H1 (cell line): ENCODE measurements at regions not wholly inside any gene's neighbourhood (a gene's known extent, or its start where the extent isn't known, plus 50 kb on each side); places are given as distances from the start of the nearest gene placed in this dataset.

Experiments used
- CTCF ChIA-PET: fragments of 300-600 bp; sonication (Branson Sonifier 250); formaldehyde crosslinking; loops from one replicate; lab custom pipeline; 2021; ENCODE audit not compliant: partially characterized antibody; lab: Charles Lee
- POLR2A ChIA-PET: fragments of 300-600 bp; sonication (Branson Sonifier 250); formaldehyde crosslinking; loops from one replicate; lab custom pipeline; 2021; ENCODE audit warnings: inconsistent platforms; ENCODE audit not compliant: partially characterized antibody; lab: Charles Lee
- DNase-seq, 2 experiments: peaks; one replicate each; pipeline versions ENCODE4 v3.0.0 to v3.0.0-alpha.2; 2010 to 2022; ENCODE audit warnings: low spot score in 2 of 2, low read depth in 1 of 2, mixed read lengths in 1 of 2
- FAIRE-seq: peaks from 2 replicates; lab custom pipeline; 2011; peaks lifted over from hg19 to GRCh38; lab: Jason Lieb, UNC
- H2AFZ ChIP-seq: 2 replicates; pipeline ENCODE4 v1.8.1; 2012; ENCODE audit warnings: low read length, inconsistent platforms
- H2AK5ac ChIP-seq: 2 replicates; pipeline ENCODE4 v1.6.1; 2013; ENCODE audit warnings: low read depth, low read length
- H2BK120ac ChIP-seq: replicated peaks from 2 replicates; pipeline ENCODE3; 2013; ENCODE audit warnings: low read depth, low read length, inconsistent platforms
- H2BK12ac ChIP-seq: 2 replicates; pipeline ENCODE4 v1.6.1; 2013; ENCODE audit warnings: low read depth, low read length
- H2BK15ac ChIP-seq: 2 replicates; pipeline ENCODE4 v1.6.1; 2013; ENCODE audit warnings: low read length
- H2BK20ac ChIP-seq: 2 replicates; pipeline ENCODE4 v1.6.1; 2013; ENCODE audit warnings: low read length
- H2BK5ac ChIP-seq: 2 replicates; pipeline ENCODE4 v1.6.1; 2013; ENCODE audit warnings: low read depth, low read length
- H3K14ac ChIP-seq: 2 replicates; pipeline ENCODE4 v1.6.1; 2013; ENCODE audit warnings: inconsistent platforms; ENCODE audit not compliant: insufficient read length
- H3K18ac ChIP-seq: 2 replicates; pipeline ENCODE4 v1.6.1; 2013; ENCODE audit warnings: low read length; ENCODE audit errors: extremely low read depth
- H3K23ac ChIP-seq: 2 replicates; pipeline ENCODE4 v1.6.1; 2013; ENCODE audit warnings: inconsistent platforms; ENCODE audit not compliant: insufficient read length
- H3K23me2 ChIP-seq: 2 replicates; pipeline ENCODE4 v1.6.1; 2013; ENCODE audit warnings: low read depth, low read length
- H3K27ac ChIP-seq: 2 replicates; pipeline ENCODE4 v1.6.1; 2011; ENCODE audit warnings: low read depth, low read length, inconsistent platforms
- H3K27me3 ChIP-seq, 4 experiments: replicated peaks in 1 of 4; 1 replicate in 1 of 4; 2 replicates in 3 of 4; pipeline versions ENCODE4 v1.6.1 to v1.8.1; 2011 to 2013; ENCODE audit warnings: low read length in 3 of 4, mild to moderate bottlenecking in 3 of 4, inconsistent platforms in 2 of 4, mixed read lengths in 2 of 4, moderate library complexity in 1 of 4; ENCODE audit not compliant: control insufficient read depth in 3 of 4, insufficient read depth in 3 of 4; ENCODE audit errors: extremely low read depth in 1 of 4
- H3K36me3 ChIP-seq, 4 experiments: 2 replicates each; pipeline versions ENCODE4 v1.6.1 to v1.8.1; 2011 to 2013; ENCODE audit warnings: mild to moderate bottlenecking in 4 of 4, low read length in 3 of 4, moderate library complexity in 2 of 4, control low read depth in 1 of 4, inconsistent platforms in 1 of 4; ENCODE audit not compliant: insufficient read depth in 4 of 4, control insufficient read depth in 2 of 4
- H3K4ac ChIP-seq: replicated peaks from 2 replicates; pipeline ENCODE3; 2013; ENCODE audit warnings: low read length, low read depth, mixed read lengths, inconsistent platforms; ENCODE audit not compliant: insufficient read length
- H3K4me1 ChIP-seq, 4 experiments: replicated peaks in 1 of 4; 1 replicate in 1 of 4; 2 replicates in 3 of 4; pipeline versions ENCODE4 v1.6.1 to v1.8.1; 2011 to 2013; ENCODE audit warnings: low read length in 3 of 4, inconsistent platforms in 2 of 4, mixed read lengths in 1 of 4; ENCODE audit not compliant: insufficient read depth in 4 of 4, control insufficient read depth in 3 of 4
- H3K4me2 ChIP-seq, 2 experiments: 2 replicates each; pipeline versions ENCODE4 v1.6.1 to v1.8.1; 2011 to 2013; ENCODE audit warnings: low read depth in 2 of 2, low read length in 2 of 2, control low read depth in 1 of 2, inconsistent platforms in 1 of 2, mild to moderate bottlenecking in 1 of 2; ENCODE audit not compliant: insufficient read depth in 1 of 2
- H3K4me3 ChIP-seq, 4 experiments: fragments of 200-600, 300-600 bp in 1 of 4; sonication (generic), shearing (Covaris generic), sonication (Bioruptor Twin) in 1 of 4; 2 replicates each; pipeline versions ENCODE4 v1.5.1 to v1.8.1; 2011 to 2016; ENCODE audit warnings: low read length in 4 of 4, low read depth in 3 of 4, control low read depth in 2 of 4, inconsistent platforms in 2 of 4, mild to moderate bottlenecking in 2 of 4, mixed read lengths in 1 of 4, moderate library complexity in 1 of 4; ENCODE audit not compliant: insufficient read depth in 2 of 4; ENCODE audit errors: extremely low read depth in 1 of 4
- H3K56ac ChIP-seq: replicated peaks from 2 replicates; pipeline ENCODE3; 2013; ENCODE audit warnings: low read depth, mild to moderate bottlenecking, mixed read lengths, low read length, inconsistent platforms; ENCODE audit not compliant: insufficient read length
- H3K79me1 ChIP-seq: 2 replicates; pipeline ENCODE4 v1.6.1; 2013; ENCODE audit warnings: low read depth, low read length, control low read depth
- H3K79me2 ChIP-seq, 2 experiments: 2 replicates each; pipeline versions ENCODE4 v1.6.1 to v1.8.1; 2012 to 2013; ENCODE audit warnings: low read length in 2 of 2, mild to moderate bottlenecking in 2 of 2, inconsistent platforms in 1 of 2; ENCODE audit not compliant: insufficient read depth in 2 of 2, control insufficient read depth in 1 of 2
- H3K9ac ChIP-seq, 4 experiments: replicated peaks in 1 of 4; 1 replicate in 1 of 4; 2 replicates in 3 of 4; pipeline versions ENCODE4 v1.6.1 to v1.8.1; 2011 to 2013; ENCODE audit warnings: low read depth in 3 of 4, low read length in 3 of 4, control low read depth in 2 of 4, mild to moderate bottlenecking in 2 of 4, moderate library complexity in 2 of 4, inconsistent platforms in 1 of 4; ENCODE audit errors: extremely low read depth in 1 of 4
- H3K9me3 ChIP-seq, 2 experiments: 2 replicates each; pipeline versions ENCODE4 v1.6.1 to v1.8.1; 2012 to 2013; ENCODE audit warnings: mild to moderate bottlenecking in 2 of 2, moderate library complexity in 2 of 2, control low read depth in 1 of 2, inconsistent platforms in 1 of 2, low read depth in 1 of 2, low read length in 1 of 2, mixed read lengths in 1 of 2; ENCODE audit not compliant: insufficient read depth in 2 of 2
- H4K20me1 ChIP-seq, 2 experiments: replicated peaks in 1 of 2; 2 replicates each; pipeline versions ENCODE3 to v1.8.1; 2011 to 2013; ENCODE audit warnings: inconsistent platforms in 2 of 2, low read length in 2 of 2, mild to moderate bottlenecking in 1 of 2; ENCODE audit not compliant: insufficient read depth in 2 of 2, control insufficient read depth in 1 of 2
- H4K5ac ChIP-seq: 2 replicates; pipeline ENCODE4 v1.6.1; 2013; ENCODE audit warnings: low read length, low read depth, mixed read lengths, inconsistent platforms; ENCODE audit not compliant: insufficient read length
- H4K8ac ChIP-seq: 2 replicates; pipeline ENCODE4 v1.8.0; 2013; ENCODE audit warnings: mild to moderate bottlenecking, moderate library complexity, low read length, inconsistent platforms; ENCODE audit not compliant: insufficient read depth; ENCODE audit errors: extremely low read depth
- H4K91ac ChIP-seq: replicated peaks from 2 replicates; pipeline ENCODE3; 2013; ENCODE audit warnings: low read length, mixed read lengths, inconsistent platforms; ENCODE audit not compliant: insufficient read length
- BACH1 ChIP-seq: IDR thresholded peaks from 2 replicates; pipeline ENCODE4 v1.6.1; 2012; ENCODE audit warnings: low read length, improper control_type of control experiment
- BCL11A ChIP-seq, 2 experiments: IDR thresholded peaks; one replicate each; pipeline ENCODE4 v1.6.1; 2011; ENCODE audit warnings: low read depth in 2 of 2, low read length in 2 of 2, mild to moderate bottlenecking in 2 of 2
- CREB1 ChIP-seq: IDR thresholded peaks from 2 replicates; pipeline ENCODE4 v1.6.1; 2012; ENCODE audit warnings: inconsistent platforms
- EGR1 ChIP-seq: IDR thresholded peaks from 2 replicates; pipeline ENCODE4 v1.6.1; 2011; ENCODE audit warnings: low read depth, low read length, borderline replicate concordance
- EZH2 ChIP-seq: fragments of 200-600 bp; sonication (generic); IDR thresholded peaks from 2 replicates; pipeline ENCODE4 v1.7.1; 2012; ENCODE audit warnings: low read depth, mild to moderate bottlenecking, moderate library complexity, low read length, inconsistent platforms; ENCODE audit not compliant: severe bottlenecking
- FOSL1 ChIP-seq: IDR thresholded peaks from 2 replicates; pipeline ENCODE4 v1.6.1; 2011; ENCODE audit warnings: mild to moderate bottlenecking, low read depth, low read length, moderate library complexity; ENCODE audit not compliant: insufficient read depth
- HDAC2 ChIP-seq, 2 experiments: fragments of 300-600 bp in 1 of 2; sonication (generic) in 1 of 2; IDR thresholded peaks; 2 replicates each; pipeline ENCODE4 v1.6.1; 2011 to 2012; ENCODE audit warnings: low read depth in 2 of 2, low read length in 2 of 2, mild to moderate bottlenecking in 2 of 2, moderate library complexity in 2 of 2, borderline replicate concordance in 1 of 2, inconsistent platforms in 1 of 2
- JUN ChIP-seq: IDR thresholded peaks from 2 replicates; pipeline ENCODE4 v1.6.1; 2011; ENCODE audit warnings: low read depth, mild to moderate bottlenecking, improper control_type of control experiment, low read length
- POLR2AphosphoS5 ChIP-seq: IDR thresholded peaks from 2 replicates; pipeline ENCODE4 v1.6.1; 2011; ENCODE audit warnings: low read depth, low read length
- RXRA ChIP-seq: IDR thresholded peaks from 2 replicates; pipeline ENCODE4 v1.6.1; 2011; ENCODE audit warnings: low read depth, mild to moderate bottlenecking, low read length, moderate library complexity; ENCODE audit not compliant: insufficient read depth
- SP1 ChIP-seq: IDR thresholded peaks from 2 replicates; pipeline ENCODE4 v1.6.1; 2011; ENCODE audit warnings: low read depth, low read length
- TAF1 ChIP-seq: IDR thresholded peaks from 2 replicates; pipeline ENCODE4 v1.6.1; 2011; ENCODE audit warnings: mild to moderate bottlenecking, low read depth, low read length
- WGBS, 2 experiments: shearing (Covaris generic) in 1 of 2; methylation state at CpG; one replicate each; pipeline versions ENCODE4 v1.1.6 to v1.1.7; 2013 to 2015; ENCODE audit warnings: low lambda C conversion rate in 2 of 2, mixed read lengths in 2 of 2, inconsistent platforms in 1 of 2, low coverage in 1 of 2, missing lambda C conversion rate in 1 of 2; ENCODE audit not compliant: insufficient replicate concordance in 2 of 2, insufficient coverage in 1 of 2, insufficient read length in 1 of 2; ENCODE audit errors: extremely low coverage in 1 of 2, missing lambda C conversion rate in 1 of 2; 5-methylcytosine and 5-hydroxymethylcytosine counted together

- 0 out of 2 replicates have a peak overlapping the region, but pooled peaks have one; percentile 13 for H2AK5ac ChIP-seq
- no peak overlapping the region for H3K4me3 ChIP-seq
- H2BK20ac ChIP-seq: no peak overlapping the region
- no peaks in the 10 kb centered on the region for H3K27me3 ChIP-seq
- ChIA-PET POLR2A (no interaction called here), CTCF (interaction anchor here (1.3 to 1.6 kb wide), 4 partner anchors 163 to 450 kb away, joined by 3 to 5 read pairs (median 4); no protein-coding TSS in a partner anchor)
- H2BK5ac ChIP-seq: no peak overlapping the region
- WGBS, 2 experiments: 92% methylated on average over 7 of the region's 7 CpGs; no CpG with 5 or more reads in 1 of the 2 experiments
- H3K4me1 ChIP-seq: no peaks in the 10 kb centered on the region
- no peak overlapping the region for H3K23ac ChIP-seq
- H3K27ac ChIP-seq: no peak overlapping the region
- FAIRE-seq (no peak), DNase-seq (no peak)
- no peak overlapping the region for H3K4me2 ChIP-seq
- H3K9ac ChIP-seq: no peak overlapping the region
- no peak overlapping the region for H3K4ac ChIP-seq
- H3K36me3 ChIP-seq: no peaks in the 10 kb centered on the region
- no peaks in the 10 kb centered on the region for H3K79me2 ChIP-seq
- H3K14ac ChIP-seq: no peak overlapping the region
- peak overlapping the region; percentile 28; the same call in 1 of the 2 replicates for H4K8ac ChIP-seq
- no peaks in the 10 kb centered on the region for H3K23me2 ChIP-seq
- no peaks in the 10 kb centered on the region for H3K79me1 ChIP-seq
- no peak overlapping the region for H2BK12ac ChIP-seq
- H2BK15ac ChIP-seq: no peak overlapping the region
- H3K56ac ChIP-seq: no peak overlapping the region
- no peaks in the 10 kb centered on the region for H3K9me3 ChIP-seq
- H4K91ac ChIP-seq: no peak overlapping the region
- no peaks in the 10 kb centered on the region for H4K20me1 ChIP-seq
- no peak overlapping the region for H4K5ac ChIP-seq
- H2BK120ac ChIP-seq: no peak overlapping the region
- no peak overlapping the region for H2AFZ ChIP-seq
- no peak overlapping the region for H3K18ac ChIP-seq
- no peak for TF ChIP-seq HDAC2 (IDR thresholded peaks at IDR 0.05; ENCODE audit: borderline replicate concordance in 1 of 2, low read depth in 2 of 2, low read length in 2 of 2)
- no peak for TF ChIP-seq CREB1
- no peak for TF ChIP-seq EZH2
- no peak for TF ChIP-seq BACH1
- no peak for TF ChIP-seq RXRA
- no peak for TF ChIP-seq FOSL1
- TF ChIP-seq BCL11A (IDR thresholded peaks at IDR 0.05; ENCODE audit: low read depth in 2 of 2, low read length in 2 of 2): no peak
- TF ChIP-seq SP1: no peak
- TF ChIP-seq TAF1: no peak
- TF ChIP-seq JUN: no peak
- TF ChIP-seq EGR1: no peak
- no peak for TF ChIP-seq POLR2AphosphoS5
Measured at GRCh38 chr3:147713234-147714133, 304.3 kb downstream of the ZIC1 start.
